ENCODE measurements at regions not wholly inside any gene's neighbourhood (a gene's known extent, or its start where the extent isn't known, plus 50 kb on each side); places are given as distances from the start of the nearest gene placed in this dataset.

- no peak for DNase-seq
Observed at GRCh38 chr10:29924436-29924835, 134.9 kb downstream of the JCAD start.

GRCh38 chr10:29923416-29923965 is 135.9 kb downstream of the JCAD start:
- DNase-seq: no peak

- DNase-seq: no peak
Observed at GRCh38 chr10:29922892-29923291, 136.5 kb downstream of the JCAD start.

- DNase-seq: no peak
Observed at GRCh38 chr10:29922226-29922625, 137.2 kb downstream of the JCAD start.

- no peak for DNase-seq
Observed at GRCh38 chr10:29921071-29921446, 138.3 kb downstream of the JCAD start.

- no peak for DNase-seq
Observed at GRCh38 chr10:29920408-29921070, 138.8 kb downstream of the JCAD start.

- no peak for DNase-seq
Observed at GRCh38 chr10:29918623-29919400, 140.6 kb downstream of the JCAD start.

GRCh38 chr10:29917311-29917710 is 142.1 kb downstream of the JCAD start:
- no peak for DNase-seq

GRCh38 chr10:29916669-29917068 is 142.7 kb downstream of the JCAD start:
- no peak for DNase-seq

- DNase-seq: no peak
Observed at GRCh38 chr10:29914986-29915785, 144.2 kb downstream of the JCAD start.

- no peak for DNase-seq
Observed at GRCh38 chr10:29908962-29909361, 150.4 kb downstream of the JCAD start.

- no peak for DNase-seq
Observed at GRCh38 chr10:29900865-29901264, 158.5 kb downstream of the JCAD start.

GRCh38 chr10:29897999-29898716 is 161.2 kb downstream of the JCAD start:
- no peak for DNase-seq

GRCh38 chr10:29897430-29897829 is 162.0 kb downstream of the JCAD start:
- DNase-seq: no peak

- no peak for DNase-seq
Observed at GRCh38 chr10:29896053-29896452, 163.3 kb downstream of the JCAD start.

GRCh38 chr10:29895456-29895855 is 163.9 kb downstream of the JCAD start:
- peak in 1 of 14 donors; percentile 32 for DNase-seq

GRCh38 chr10:29888321-29888720 is 171.1 kb downstream of the JCAD start:
- no peak for DNase-seq

- no peak for DNase-seq
Observed at GRCh38 chr10:29886299-29886698, 173.1 kb downstream of the JCAD start.

- DNase-seq: no peak
Observed at GRCh38 chr10:29883231-29883630, 176.2 kb downstream of the JCAD start.

GRCh38 chr10:29882766-29883165 is 176.6 kb downstream of the JCAD start:
- no peak for DNase-seq

- no peak for DNase-seq
Observed at GRCh38 chr10:29881811-29882210, 177.6 kb downstream of the JCAD start.

- no peak for DNase-seq
Observed at GRCh38 chr10:29881336-29881771, 178.0 kb downstream of the JCAD start.

All from C1 segment of cervical spinal cord (tissue), 14 donors.